T-cell (primary cell): ENCODE measurements at regions not wholly inside any gene's neighbourhood (a gene's known extent, or its start where the extent isn't known, plus 50 kb on each side); places are given as distances from the start of the nearest gene placed in this dataset.

Experiments used
- ATAC-seq, 4 experiments: fragments of 200-7000 bp in 3 of 4; fragments of 150-1000 bp in 1 of 4; cut with Tn5 transposase; replicated peaks in 1 of 4; 1 replicate in 3 of 4; 2 replicates in 1 of 4; pipeline ENCODE4 v1.10.0; 2021; ENCODE audit warnings: moderate library complexity in 3 of 4, mild to moderate bottlenecking in 2 of 4, moderate number of reproducible peaks in 1 of 4
- CTCF ChIA-PET, 2 donors: fragments of 300-600 bp; sonication (Branson Sonifier 250); formaldehyde crosslinking; loops; one replicate each; lab custom pipeline; 2022; ENCODE audit warnings: antibody characterized with exemption in 2 of 2; lab: Charles Lee
- POLR2A ChIA-PET, 2 donors: fragments of 300-600 bp; sonication (Branson Sonifier 250); formaldehyde crosslinking; loops; one replicate each; lab custom pipeline; 2022; ENCODE audit warnings: antibody characterized with exemption in 2 of 2; lab: Charles Lee
- DNase-seq, 35 experiments: peaks; one replicate each; pipeline versions ENCODE4 v3.0.0 to v3.0.0-alpha.2; 2013 to 2023
- H3K27ac ChIP-seq: one replicate; pipeline ENCODE4 v1.5.1; 2013; ENCODE audit warnings: low read length
- H3K27me3 ChIP-seq, 2 experiments: replicated peaks in 1 of 2; 1 replicate in 1 of 2; 2 replicates in 1 of 2; pipeline versions ENCODE4 v1.6.1 to v1.7.0; 2013; ENCODE audit warnings: low read length in 1 of 2, mixed read lengths in 1 of 2; ENCODE audit not compliant: control insufficient read depth in 2 of 2, insufficient read depth in 2 of 2; ENCODE audit errors: extremely low read depth in 1 of 2
- H3K36me3 ChIP-seq, 2 donors: 1 replicate in 1 of 2; 2 replicates in 1 of 2; pipeline versions ENCODE4 v1.6.1 to v1.7.0; 2013; ENCODE audit warnings: low read length in 1 of 2; ENCODE audit not compliant: control insufficient read depth in 2 of 2, insufficient read depth in 1 of 2; ENCODE audit errors: extremely low read depth in 1 of 2
- H3K4me1 ChIP-seq, 2 experiments: 1 replicate in 1 of 2; 2 replicates in 1 of 2; pipeline versions ENCODE4 v1.6.1 to v1.7.0; 2013; ENCODE audit warnings: low read length in 2 of 2, mixed read lengths in 1 of 2; ENCODE audit not compliant: insufficient read depth in 2 of 2, control insufficient read depth in 1 of 2; ENCODE audit errors: extremely low read depth in 1 of 2
- H3K4me3 ChIP-seq, 2 donors: 1 replicate in 1 of 2; 2 replicates in 1 of 2; pipeline versions ENCODE4 v1.5.1 to v1.7.0; 2013; ENCODE audit warnings: mild to moderate bottlenecking in 2 of 2, low read length in 1 of 2, moderate library complexity in 1 of 2; ENCODE audit not compliant: control insufficient read depth in 1 of 2; ENCODE audit errors: extremely low read depth in 1 of 2
- H3K9me3 ChIP-seq: 2 replicates; pipeline ENCODE4 v1.7.0; 2013
- H3K27ac Mint-ChIP-seq, 2 donors: one replicate each; pipeline ENCODE4 v1.8.0; 2020 to 2021; ENCODE audit warnings: mild to moderate bottlenecking in 2 of 2, mixed read lengths in 2 of 2
- H3K27me3 Mint-ChIP-seq, 2 donors: one replicate each; pipeline ENCODE4 v1.8.0; 2021 to 2022; ENCODE audit warnings: mixed read lengths in 2 of 2
- H3K36me3 Mint-ChIP-seq: one replicate; pipeline ENCODE4 v1.8.0; 2021; ENCODE audit warnings: mixed read lengths
- H3K4me1 Mint-ChIP-seq, 3 donors: one replicate each; pipeline ENCODE4 v1.8.0; 2020 to 2022; ENCODE audit warnings: mixed read lengths in 3 of 3, mild to moderate bottlenecking in 1 of 3
- H3K4me3 Mint-ChIP-seq, 3 donors: one replicate each; pipeline ENCODE4 v1.8.0; 2020 to 2022; ENCODE audit warnings: mild to moderate bottlenecking in 3 of 3, mixed read lengths in 3 of 3, moderate library complexity in 3 of 3
- H3K9me3 Mint-ChIP-seq, 3 donors: one replicate each; pipeline ENCODE4 v1.8.0; 2020 to 2022; ENCODE audit warnings: mixed read lengths in 3 of 3
- WGBS: methylation state at CpG from one replicate; pipeline ENCODE4 v1.1.5; 2013; ENCODE audit warnings: missing lambda C conversion rate; ENCODE audit not compliant: insufficient coverage; 5-methylcytosine and 5-hydroxymethylcytosine counted together

DNA sequence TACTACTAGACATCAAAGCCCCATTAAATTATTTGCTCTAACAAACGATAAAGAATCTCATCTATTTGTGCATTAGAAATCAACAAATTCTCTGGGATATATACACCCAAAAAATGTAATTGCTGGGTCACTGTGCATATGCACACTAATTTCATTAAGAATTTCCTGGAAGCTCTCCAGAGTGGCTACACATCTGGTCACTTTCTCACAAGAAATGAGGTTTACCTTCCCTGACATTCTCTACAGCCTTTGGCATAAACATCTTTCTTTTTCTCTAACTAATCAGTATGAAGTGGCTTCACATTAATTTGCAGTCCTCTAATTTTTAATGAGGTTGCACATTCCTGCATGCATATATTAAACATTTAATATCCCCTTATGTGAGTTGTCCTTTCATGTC lies 150.8 kb upstream of the ANO5 start:
- no peaks in the 10 kb centered on the region for H3K27me3 ChIP-seq
- WGBS: no CpG with 5 or more reads among the region's 1 CpG
- Mint-ChIP-seq H3K4me1 (no peaks in the 10 kb centered on the region), H3K9me3 (peaks cover 0 to 4% (median 2%) of the 10 kb centered on the region in 3 donors), H3K27me3 (no peaks in the 10 kb centered on the region), H3K27ac (no peak overlapping the region), H3K4me3 (no peak overlapping the region), H3K36me3 (no peaks in the 10 kb centered on the region)
- ChIA-PET CTCF (no interaction called here), POLR2A (no interaction called here)
- DNase-seq (no peak), ATAC-seq (no peak)
- no peaks in the 10 kb centered on the region for H3K36me3 ChIP-seq
- no peaks in the 10 kb centered on the region for H3K9me3 ChIP-seq
- no peak overlapping the region for H3K27ac ChIP-seq
- H3K4me3 ChIP-seq: no peak overlapping the region
- H3K4me1 ChIP-seq: no peaks in the 10 kb centered on the region

DNA sequence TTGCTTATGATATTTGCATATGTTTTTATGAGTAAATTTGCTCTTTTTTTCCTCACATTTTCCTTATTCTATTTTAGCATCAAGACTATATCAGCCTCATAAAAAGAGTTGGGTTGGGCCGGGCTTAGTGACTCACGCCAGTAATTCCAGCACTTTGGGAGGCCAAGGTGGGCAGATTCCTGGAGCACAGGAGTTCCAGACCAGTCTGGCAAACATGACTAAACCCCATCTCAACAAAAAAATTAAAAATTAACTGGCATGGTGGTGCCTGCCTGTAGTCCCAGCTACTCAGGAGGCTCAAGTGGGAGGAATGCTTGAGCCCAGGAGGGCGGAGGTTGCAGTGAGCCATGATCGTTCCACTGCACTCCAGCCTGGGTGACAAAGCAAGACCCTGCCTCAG lies 148.8 kb upstream of the ANO5 start:
- CTCF ChIA-PET: no interaction called here
- Histone ChIP-seq H3K4me3 (no peak overlapping the region), H3K9me3 (no peaks in the 10 kb centered on the region), H3K36me3 (no peaks in the 10 kb centered on the region), H3K27me3 (no peaks in the 10 kb centered on the region), H3K27ac (no peak overlapping the region), H3K4me1 (no peaks in the 10 kb centered on the region)
- 90% methylated on average over 2 of the region's 4 CpGs for WGBS
- no peak overlapping the region for H3K27ac Mint-ChIP-seq
- no peak for DNase-seq
- no peak overlapping the region for H3K4me3 Mint-ChIP-seq
- POLR2A ChIA-PET: no interaction called here
- no peak for ATAC-seq
- H3K4me1 Mint-ChIP-seq: no peaks in the 10 kb centered on the region
- H3K27me3 Mint-ChIP-seq: no peaks in the 10 kb centered on the region
- H3K36me3 Mint-ChIP-seq: no peaks in the 10 kb centered on the region
- H3K9me3 Mint-ChIP-seq: peaks cover 0 to 10% (median 8%) of the 10 kb centered on the region in 3 donors

DNA sequence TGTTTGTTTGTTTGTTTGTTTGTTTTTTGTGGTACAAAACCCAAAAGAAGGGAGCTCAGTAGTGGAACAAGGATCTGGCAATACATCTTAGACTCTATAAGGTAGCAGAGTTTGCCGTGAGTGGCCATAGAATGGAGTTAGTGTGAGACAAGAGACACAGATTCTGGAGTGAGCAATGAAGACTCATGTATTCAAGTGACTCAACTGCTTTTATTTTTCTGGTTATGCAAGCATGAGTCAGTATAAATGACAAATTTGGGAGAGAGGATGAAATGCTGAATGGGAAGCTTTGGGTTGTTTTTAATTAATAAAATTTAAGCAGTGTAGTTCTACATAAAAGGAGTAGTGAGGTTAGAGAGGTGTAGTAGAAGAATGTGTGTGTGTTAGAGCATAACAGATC lies 143.6 kb upstream of the ANO5 start:
- no peak overlapping the region for H3K27ac ChIP-seq
- H3K4me1 ChIP-seq: no peaks in the 10 kb centered on the region
- Mint-ChIP-seq H3K27me3 (no peaks in the 10 kb centered on the region), H3K9me3 (peaks cover 6 to 24% (median 21%) of the 10 kb centered on the region in 3 donors), H3K27ac (no peak overlapping the region), H3K36me3 (no peaks in the 10 kb centered on the region), H3K4me3 (no peak overlapping the region), H3K4me1 (no peaks in the 10 kb centered on the region)
- ATAC-seq (no peak), DNase-seq (no peak)
- WGBS: 100% methylated on average over 1 of the region's 1 CpG
- H3K36me3 ChIP-seq: no peaks in the 10 kb centered on the region
- H3K9me3 ChIP-seq: no peaks in the 10 kb centered on the region
- CTCF ChIA-PET: interaction anchor here in 1 of 2 donors (0.7 kb wide), 1 partner anchor 254 kb away, joined by 4 read pairs; no protein-coding TSS in a partner anchor
- no peak overlapping the region for H3K4me3 ChIP-seq
- no peaks in the 10 kb centered on the region for H3K27me3 ChIP-seq
- POLR2A ChIA-PET: no interaction called here

DNA sequence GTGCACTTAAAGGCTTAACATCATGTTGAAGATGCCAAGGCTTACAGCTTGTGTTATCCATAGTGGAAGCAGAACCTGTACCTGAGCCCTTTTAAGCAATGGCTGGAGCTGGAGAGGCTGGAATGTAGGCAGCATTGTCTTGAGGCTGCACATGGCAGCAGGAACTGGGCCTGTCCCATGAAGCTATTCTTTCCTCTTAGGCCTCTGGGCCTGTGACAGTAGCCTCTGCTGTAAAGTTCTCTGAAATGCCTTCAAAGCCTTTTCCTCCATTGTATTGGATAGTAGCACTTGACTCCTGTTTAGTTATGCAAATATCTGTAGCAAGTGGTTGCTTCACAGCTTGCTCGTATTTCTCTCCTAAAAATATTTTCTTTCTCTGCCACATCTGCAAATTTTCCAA lies 127.4 kb upstream of the ANO5 start:
- Mint-ChIP-seq H3K4me1 (no peaks in the 10 kb centered on the region), H3K9me3 (peaks cover 13 to 37% (median 21%) of the 10 kb centered on the region in 3 donors), H3K4me3 (no peak overlapping the region), H3K36me3 (no peaks in the 10 kb centered on the region), H3K27ac (no peak overlapping the region), H3K27me3 (no peaks in the 10 kb centered on the region)
- ATAC-seq (no peak), DNase-seq (no peak)
- no peak overlapping the region for H3K4me3 ChIP-seq
- ChIA-PET CTCF (no interaction called here), POLR2A (no interaction called here)
- no CpG with 5 or more reads among the region's 1 CpG for WGBS
- no peak overlapping the region for H3K27ac ChIP-seq
- no peaks in the 10 kb centered on the region for H3K27me3 ChIP-seq
- H3K36me3 ChIP-seq: no peaks in the 10 kb centered on the region
- H3K9me3 ChIP-seq: no peaks in the 10 kb centered on the region
- H3K4me1 ChIP-seq: no peaks in the 10 kb centered on the region

DNA sequence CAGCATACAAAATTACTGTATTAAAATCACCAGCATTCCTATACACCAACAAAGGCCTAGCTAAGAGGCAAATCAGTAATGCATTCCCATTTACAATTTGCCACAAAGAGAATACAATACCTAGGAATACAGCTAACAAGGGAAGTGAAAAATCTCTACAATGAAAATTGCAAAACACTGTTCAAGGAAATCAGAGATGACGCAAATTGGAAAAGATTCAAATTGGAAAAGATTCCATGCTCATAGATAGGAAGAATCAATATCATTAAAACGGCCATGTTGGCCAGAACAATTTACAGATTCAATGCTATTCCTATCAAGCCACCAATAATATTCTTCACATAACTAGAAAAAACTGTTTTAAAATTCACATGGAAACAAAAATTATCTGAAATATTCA lies 123.0 kb upstream of the ANO5 start:
- H3K9me3 ChIP-seq: no peaks in the 10 kb centered on the region
- Mint-ChIP-seq H3K27ac (no peak overlapping the region), H3K36me3 (no peaks in the 10 kb centered on the region), H3K4me3 (no peak overlapping the region), H3K4me1 (no peaks in the 10 kb centered on the region), H3K9me3 (peaks cover 19 to 44% (median 21%) of the 10 kb centered on the region in 3 donors), H3K27me3 (no peaks in the 10 kb centered on the region)
- no peaks in the 10 kb centered on the region for H3K36me3 ChIP-seq
- H3K4me1 ChIP-seq: no peaks in the 10 kb centered on the region
- ChIA-PET POLR2A (no interaction called here), CTCF (no interaction called here)
- DNase-seq: no peak
- no peak overlapping the region for H3K4me3 ChIP-seq
- ATAC-seq: no peak
- H3K27me3 ChIP-seq: no peaks in the 10 kb centered on the region
- no peak overlapping the region for H3K27ac ChIP-seq
- WGBS: no CpG with 5 or more reads among the region's 2 CpGs

DNA sequence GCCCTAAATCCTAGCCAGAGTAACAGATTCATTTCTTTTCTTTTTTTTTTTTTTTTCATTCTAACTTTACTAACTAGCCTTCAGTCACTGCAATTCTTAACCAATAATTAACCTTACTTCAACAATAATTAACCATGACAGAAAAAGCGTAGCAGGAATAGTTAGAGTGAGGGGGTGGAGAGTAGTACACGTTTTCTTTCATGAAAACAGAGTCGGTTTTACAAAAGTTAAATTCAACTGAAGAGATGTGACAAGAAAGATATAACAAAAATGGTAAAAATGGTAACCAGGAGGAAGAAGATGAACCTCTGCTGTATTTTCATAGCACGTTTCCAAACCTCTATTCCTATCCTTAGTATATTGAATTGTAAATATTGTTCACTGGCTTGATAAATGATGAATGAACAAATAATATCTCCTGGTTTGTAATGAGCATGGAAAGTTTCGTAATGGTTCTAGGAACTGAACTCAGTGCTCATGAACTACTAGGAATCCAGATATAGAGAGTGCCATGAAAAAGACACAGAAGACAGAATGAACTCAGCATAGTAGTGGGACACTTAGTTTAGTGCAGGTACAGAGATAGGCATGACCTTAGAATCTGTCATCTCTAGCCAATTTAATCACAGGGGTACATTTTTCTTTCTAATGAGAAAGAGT lies 116.5 kb upstream of the ANO5 start:
- DNase-seq (no peak), ATAC-seq (no peak)
- Histone ChIP-seq H3K9me3 (no peaks in the 10 kb centered on the region), H3K4me1 (no peaks in the 10 kb centered on the region), H3K36me3 (no peaks in the 10 kb centered on the region), H3K4me3 (no peak overlapping the region), H3K27me3 (no peaks in the 10 kb centered on the region), H3K27ac (no peak overlapping the region)
- WGBS: 100% methylated on average over 1 of the region's 5 CpGs
- Mint-ChIP-seq H3K4me1 (no peaks in the 10 kb centered on the region), H3K9me3 (peaks cover 11 to 30% (median 15%) of the 10 kb centered on the region in 3 donors), H3K27me3 (no peaks in the 10 kb centered on the region), H3K36me3 (no peaks in the 10 kb centered on the region), H3K4me3 (no peak overlapping the region), H3K27ac (no peak overlapping the region)
- ChIA-PET CTCF (no interaction called here), POLR2A (no interaction called here)

DNA sequence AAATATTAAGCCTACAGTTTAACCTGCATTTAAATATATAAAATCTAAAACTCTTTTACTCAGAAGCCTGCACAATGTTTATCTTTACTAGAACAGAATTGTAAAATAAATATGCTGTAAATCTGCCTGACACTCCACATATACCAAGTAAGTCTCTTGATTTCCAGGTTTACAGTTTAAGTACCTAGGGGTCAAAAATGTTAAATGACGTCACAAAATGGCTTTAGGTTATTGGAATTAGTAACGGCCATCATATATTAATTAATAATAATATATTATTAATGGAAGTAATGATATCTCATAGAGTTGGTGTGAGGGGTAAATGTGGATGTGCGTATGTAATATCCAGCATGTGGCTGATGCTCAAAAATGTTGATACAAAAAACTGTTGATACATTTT lies 114.8 kb upstream of the ANO5 start:
- H3K27ac Mint-ChIP-seq: no peak overlapping the region
- H3K4me3 ChIP-seq: no peak overlapping the region
- H3K4me1 Mint-ChIP-seq: no peaks in the 10 kb centered on the region

More for the DNA sequence above, 114.8 kb upstream of the ANO5 start:
- DNase-seq (no peak), ATAC-seq (no peak)
- no peak overlapping the region for H3K4me3 Mint-ChIP-seq
- H3K9me3 Mint-ChIP-seq: peaks cover 15 to 37% (median 16%) of the 10 kb centered on the region in 3 donors
- ChIA-PET POLR2A (no interaction called here), CTCF (no interaction called here)
- no peaks in the 10 kb centered on the region for H3K9me3 ChIP-seq
- H3K36me3 Mint-ChIP-seq: no peaks in the 10 kb centered on the region
- no peaks in the 10 kb centered on the region for H3K27me3 ChIP-seq
- no CpG with 5 or more reads among the region's 3 CpGs for WGBS
- no peaks in the 10 kb centered on the region for H3K27me3 Mint-ChIP-seq
- H3K36me3 ChIP-seq: no peaks in the 10 kb centered on the region
- no peaks in the 10 kb centered on the region for H3K4me1 ChIP-seq
- H3K27ac ChIP-seq: no peak overlapping the region
